COR-L47 (cell line): ENCODE measurements at regions not wholly inside any gene's neighbourhood (a gene's known extent, or its start where the extent isn't known, plus 50 kb on each side); places are given as distances from the start of the nearest gene placed in this dataset.
"Not testable (repeated sequence)": the region's sequence is repeated elsewhere in the genome, so short reads cannot be mapped to it uniquely, and the experiment has no call there.

Experiments
- DNase-seq: peaks from one replicate; lab custom pipeline; 2025; lab: John Stamatoyannopoulos, UW

GRCh38 chr15:26125664-26126063 is 262.5 kb upstream of the ATP10A start:
- no peak for DNase-seq

GRCh38 chr15:26119322-26119721 is 256.2 kb upstream of the ATP10A start:
- DNase-seq = no peak

- DNase-seq = no peak
Measured at GRCh38 chr15:26115229-26115943, 252.3 kb upstream of the ATP10A start.

- DNase-seq = not testable (repeated sequence)
Measured at GRCh38 chr15:26114128-26114527, 251.0 kb upstream of the ATP10A start.

- DNase-seq = no peak
Measured at GRCh38 chr15:26113296-26113695, 250.2 kb upstream of the ATP10A start.

- DNase-seq = no peak
Measured at GRCh38 chr15:26109203-26109602, 246.1 kb upstream of the ATP10A start.

GRCh38 chr15:26106556-26106955 is 243.4 kb upstream of the ATP10A start:
- DNase-seq = no peak

- DNase-seq = no peak
Measured at GRCh38 chr15:26103002-26103404, 239.9 kb upstream of the ATP10A start.

GRCh38 chr15:26102365-26102764 is 239.2 kb upstream of the ATP10A start:
- no peak for DNase-seq

GRCh38 chr15:26101443-26101842 is 238.3 kb upstream of the ATP10A start:
- DNase-seq = no peak

GRCh38 chr15:26098801-26099200 is 235.7 kb upstream of the ATP10A start:
- DNase-seq = no peak

- DNase-seq = no peak
Measured at GRCh38 chr15:26097216-26097615, 234.1 kb upstream of the ATP10A start.

- DNase-seq = no peak
Measured at GRCh38 chr15:26096581-26096980, 233.5 kb upstream of the ATP10A start.

- no peak for DNase-seq
Measured at GRCh38 chr15:26095710-26096330, 232.7 kb upstream of the ATP10A start.

GRCh38 chr15:26091184-26091583 is 228.1 kb upstream of the ATP10A start:
- no peak for DNase-seq

- DNase-seq = no peak
Measured at GRCh38 chr15:26087881-26088280, 224.8 kb upstream of the ATP10A start.

- no peak for DNase-seq
Measured at GRCh38 chr15:26087395-26087794, 224.3 kb upstream of the ATP10A start.

GRCh38 chr15:26084771-26085170 is 221.6 kb upstream of the ATP10A start:
- DNase-seq = no peak

- peak; percentile 9 for DNase-seq
Measured at GRCh38 chr15:26083896-26084295, 220.8 kb upstream of the ATP10A start.

- no peak for DNase-seq
Measured at GRCh38 chr15:26083457-26083856, 220.3 kb upstream of the ATP10A start.

GRCh38 chr15:26082221-26083109 is 219.3 kb upstream of the ATP10A start:
- DNase-seq = peak; percentile 96

GRCh38 chr15:26081758-26082220 is 218.7 kb upstream of the ATP10A start:
- DNase-seq = no peak

GRCh38 chr15:26075770-26076169 is 212.6 kb upstream of the ATP10A start:
- no peak for DNase-seq
